HL-60 (cell line): ENCODE measurements at regions not wholly inside any gene's neighbourhood (a gene's known extent, or its start where the extent isn't known, plus 50 kb on each side); places are given as distances from the start of the nearest gene placed in this dataset.

ENCODE experiments used
- CTCF ChIP-seq: IDR thresholded peaks from one replicate; pipeline ENCODE4 v1.5.1; 2011; ENCODE audit warnings: low read length, control low read depth, inconsistent platforms; ENCODE audit not compliant: insufficient read depth
- GABPA ChIP-seq: IDR thresholded peaks from 2 replicates; pipeline ENCODE4 v1.6.1; 2012; ENCODE audit warnings: low read depth
- POLR2AphosphoS5 ChIP-seq: IDR thresholded peaks from 2 replicates; pipeline ENCODE4 v1.6.1; 2012; ENCODE audit warnings: low read depth
- TF ChIP-seq, protein P1 (sequence below): IDR thresholded peaks from 2 replicates; pipeline ENCODE4 v1.6.1; 2012; ENCODE audit warnings: low read depth; ENCODE audit not compliant: insufficient replicate concordance

DNA sequence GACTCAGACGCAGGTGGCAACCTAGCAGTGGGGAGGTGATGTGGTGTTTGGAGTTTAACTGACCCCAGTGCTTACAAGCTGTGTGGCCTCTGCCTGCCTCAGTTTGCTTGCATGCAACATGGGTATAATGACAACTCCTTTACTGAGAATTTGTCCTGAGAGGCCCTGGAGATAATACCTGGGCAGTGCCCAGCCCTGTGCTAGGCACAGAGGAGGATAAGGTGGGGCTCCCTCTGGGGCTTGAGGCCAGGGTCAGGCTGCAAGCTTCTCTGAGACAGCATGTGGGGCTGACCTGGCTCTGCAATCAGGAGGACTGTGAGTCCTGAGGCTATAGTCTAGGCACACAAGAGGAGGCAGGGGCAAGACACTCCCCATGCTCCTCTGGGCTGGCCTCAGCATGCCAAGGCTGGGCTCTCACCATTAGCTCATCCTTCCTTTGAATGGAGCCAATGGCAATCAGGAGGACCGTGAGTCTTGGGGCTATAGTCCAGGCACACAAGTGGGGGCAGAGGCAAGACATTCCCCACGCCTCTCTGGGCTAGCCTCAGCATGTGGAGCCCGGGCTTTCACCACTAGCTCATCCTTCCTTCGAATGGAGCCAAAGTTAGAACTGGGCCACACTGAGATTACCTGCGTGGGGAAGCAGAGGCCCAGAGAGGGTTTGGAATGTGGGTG, 147.9 kb downstream of the RPS24 start:
- no peak for TF ChIP-seq GABPA
- no peak for TF ChIP-seq CTCF
- TF ChIP-seq, protein P1, sequence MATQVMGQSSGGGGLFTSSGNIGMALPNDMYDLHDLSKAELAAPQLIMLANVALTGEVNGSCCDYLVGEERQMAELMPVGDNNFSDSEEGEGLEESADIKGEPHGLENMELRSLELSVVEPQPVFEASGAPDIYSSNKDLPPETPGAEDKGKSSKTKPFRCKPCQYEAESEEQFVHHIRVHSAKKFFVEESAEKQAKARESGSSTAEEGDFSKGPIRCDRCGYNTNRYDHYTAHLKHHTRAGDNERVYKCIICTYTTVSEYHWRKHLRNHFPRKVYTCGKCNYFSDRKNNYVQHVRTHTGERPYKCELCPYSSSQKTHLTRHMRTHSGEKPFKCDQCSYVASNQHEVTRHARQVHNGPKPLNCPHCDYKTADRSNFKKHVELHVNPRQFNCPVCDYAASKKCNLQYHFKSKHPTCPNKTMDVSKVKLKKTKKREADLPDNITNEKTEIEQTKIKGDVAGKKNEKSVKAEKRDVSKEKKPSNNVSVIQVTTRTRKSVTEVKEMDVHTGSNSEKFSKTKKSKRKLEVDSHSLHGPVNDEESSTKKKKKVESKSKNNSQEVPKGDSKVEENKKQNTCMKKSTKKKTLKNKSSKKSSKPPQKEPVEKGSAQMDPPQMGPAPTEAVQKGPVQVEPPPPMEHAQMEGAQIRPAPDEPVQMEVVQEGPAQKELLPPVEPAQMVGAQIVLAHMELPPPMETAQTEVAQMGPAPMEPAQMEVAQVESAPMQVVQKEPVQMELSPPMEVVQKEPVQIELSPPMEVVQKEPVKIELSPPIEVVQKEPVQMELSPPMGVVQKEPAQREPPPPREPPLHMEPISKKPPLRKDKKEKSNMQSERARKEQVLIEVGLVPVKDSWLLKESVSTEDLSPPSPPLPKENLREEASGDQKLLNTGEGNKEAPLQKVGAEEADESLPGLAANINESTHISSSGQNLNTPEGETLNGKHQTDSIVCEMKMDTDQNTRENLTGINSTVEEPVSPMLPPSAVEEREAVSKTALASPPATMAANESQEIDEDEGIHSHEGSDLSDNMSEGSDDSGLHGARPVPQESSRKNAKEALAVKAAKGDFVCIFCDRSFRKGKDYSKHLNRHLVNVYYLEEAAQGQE = no peak
- no peak for TF ChIP-seq POLR2AphosphoS5
